OCI-LY7 (cell line): ENCODE measurements at regions not wholly inside any gene's neighbourhood (a gene's known extent, or its start where the extent isn't known, plus 50 kb on each side); places are given as distances from the start of the nearest gene placed in this dataset.

Experiments
- BruUV-seq: library from RNA; stranded (reverse); fragments of 400-500 nt; replicated peaks from 2 replicates; lab custom pipeline; 2021; lab: Mats Ljungman, UMichigan
- CTCF ChIA-PET: fragments of 300-600 bp; sonication (Branson Sonifier 250); formaldehyde crosslinking; loops from one replicate; lab custom pipeline; 2022; ENCODE audit warnings: antibody characterized with exemption; ENCODE audit not compliant: unreplicated experiment; lab: Charles Lee
- POLR2A ChIA-PET: fragments of 300-600 bp; sonication (Branson Sonifier 250); formaldehyde crosslinking; loops from one replicate; lab custom pipeline; 2022; ENCODE audit warnings: antibody characterized with exemption; lab: Charles Lee
- DNase-seq: peaks from one replicate; pipeline ENCODE4 v3.0.0-alpha.2; 2015; ENCODE audit warnings: low spot score
- H2AFZ ChIP-seq: fragments of 200-600 bp; sonication (generic), shearing (Covaris generic); 2 replicates; pipeline ENCODE4 v1.6.1; 2014; ENCODE audit warnings: mild to moderate bottlenecking, antibody characterized with exemption, low read length, moderate library complexity
- H3K27ac ChIP-seq: fragments of 200-600 bp; sonication (generic); 2 replicates; pipeline ENCODE4 v1.5.1; 2014; ENCODE audit warnings: mixed run types, low read depth, mild to moderate bottlenecking, moderate library complexity, low read length, inconsistent platforms; ENCODE audit not compliant: poor library complexity, severe bottlenecking
- H3K36me3 ChIP-seq: fragments of 200-600 bp; sonication (generic); 2 replicates; pipeline ENCODE4 v1.6.1; 2014; ENCODE audit warnings: mild to moderate bottlenecking, antibody characterized with exemption, low read length, moderate library complexity, mixed read lengths; ENCODE audit not compliant: insufficient read depth
- H3K4me1 ChIP-seq: fragments of 200-600 bp; sonication (generic); 2 replicates; pipeline ENCODE4 v1.5.1; 2014; ENCODE audit warnings: mild to moderate bottlenecking, low read length; ENCODE audit not compliant: insufficient read depth, poor library complexity, severe bottlenecking
- H3K4me2 ChIP-seq: fragments of 200-600 bp; sonication (generic); 2 replicates; pipeline ENCODE4 v1.6.1; 2014; ENCODE audit warnings: mild to moderate bottlenecking, low read length
- H3K4me3 ChIP-seq: fragments of 200-600 bp; sonication (generic); 2 replicates; pipeline ENCODE4 v1.5.1; 2014; ENCODE audit warnings: mild to moderate bottlenecking, low read depth, low read length; ENCODE audit not compliant: poor library complexity, severe bottlenecking
- H3K79me2 ChIP-seq: fragments of 200-600 bp; sonication (generic); 2 replicates; pipeline ENCODE4 v1.6.1; 2016; ENCODE audit warnings: low read depth, mild to moderate bottlenecking, low read length, moderate library complexity, mixed read lengths; ENCODE audit not compliant: insufficient read depth
- H3K9me2 ChIP-seq: fragments of 200-600 bp; sonication (generic); 2 replicates; pipeline ENCODE4 v1.6.1; 2016; ENCODE audit warnings: mild to moderate bottlenecking, low read length, mixed read lengths; ENCODE audit not compliant: insufficient read depth
- H3K9me3 ChIP-seq: fragments of 200-600 bp; sonication (generic); 2 replicates; pipeline ENCODE4 v1.6.1; 2014; ENCODE audit warnings: mild to moderate bottlenecking, mixed run types, low read length, mixed read lengths
- H4K20me1 ChIP-seq: fragments of 200-600 bp; sonication (generic); 2 replicates; pipeline ENCODE4 v1.6.1; 2014; ENCODE audit warnings: mild to moderate bottlenecking, antibody characterized with exemption, low read length, moderate library complexity, mixed read lengths; ENCODE audit not compliant: insufficient read depth
- CTCF ChIP-seq: fragments of 200-600 bp; sonication (generic); conservative IDR thresholded peaks from 2 replicates; pipeline ENCODE4 v1.5.1; 2014; ENCODE audit warnings: mild to moderate bottlenecking, antibody characterized with exemption, low read length, moderate library complexity, mixed read lengths
- EZH2phosphoT487 ChIP-seq: fragments of 200-600 bp; sonication (generic); IDR thresholded peaks from 2 replicates; pipeline ENCODE4 v1.6.1; 2018; ENCODE audit warnings: low read depth, borderline replicate concordance, mild to moderate bottlenecking, mixed run types, antibody characterized with exemption, low read length, moderate library complexity, mixed read lengths
- intact Hi-C: fragments of 100-400 bp; cut with micrococcal nuclease; formaldehyde crosslinking; loops from one replicate; pipeline ENCODE4 v1.10.0; 2022; ENCODE audit not compliant: unreplicated experiment

- no peak overlapping the region for H3K27ac ChIP-seq
- no peak overlapping the region for H3K4me3 ChIP-seq
- no peak for TF ChIP-seq CTCF
- no peak for TF ChIP-seq EZH2phosphoT487
- BruUV-seq = no TSS peak
- no peak for DNase-seq
- H2AFZ ChIP-seq = no peak overlapping the region
- no peaks in the 10 kb centered on the region for H3K9me3 ChIP-seq
- H4K20me1 ChIP-seq = no peaks in the 10 kb centered on the region
- intact Hi-C loops = no loop called here
- H3K79me2 ChIP-seq = no peaks in the 10 kb centered on the region
- H3K4me1 ChIP-seq = no peaks in the 10 kb centered on the region
- CTCF ChIA-PET = no interaction called here
- H3K4me2 ChIP-seq = no peak overlapping the region
- POLR2A ChIA-PET = no interaction called here
- no peaks in the 10 kb centered on the region for H3K36me3 ChIP-seq
- no peaks in the 10 kb centered on the region for H3K9me2 ChIP-seq
These were observed 278.1 kb downstream of the NKX6-1 start for GRCh38 chr4:84220990-84221389.

GRCh38 chr4:84219656-84220055 lies 279.4 kb downstream of the NKX6-1 start:
- CTCF ChIA-PET = no interaction called here
- BruUV-seq = no TSS peak
- H3K27ac ChIP-seq = no peak overlapping the region

More at GRCh38 chr4:84219656-84220055, 279.4 kb downstream of the NKX6-1 start:
- TF ChIP-seq EZH2phosphoT487 (no peak), CTCF (no peak)
- DNase-seq = no peak
- no peaks in the 10 kb centered on the region for H3K4me1 ChIP-seq
- no peaks in the 10 kb centered on the region for H3K9me3 ChIP-seq
- H3K9me2 ChIP-seq = no peaks in the 10 kb centered on the region
- intact Hi-C loops = no loop called here
- H3K4me2 ChIP-seq = no peak overlapping the region
- no peaks in the 10 kb centered on the region for H3K79me2 ChIP-seq
- no peak overlapping the region for H2AFZ ChIP-seq
- POLR2A ChIA-PET = interaction anchor here (0.7 kb wide), 1 partner anchor 9 kb away, joined by 3 read pairs; no protein-coding TSS in a partner anchor
- no peaks in the 10 kb centered on the region for H3K36me3 ChIP-seq
- H3K4me3 ChIP-seq = no peak overlapping the region
- H4K20me1 ChIP-seq = no peaks in the 10 kb centered on the region
